COR-L47 (cell line): ENCODE measurements at regions not wholly inside any gene's neighbourhood (a gene's known extent, or its start where the extent isn't known, plus 50 kb on each side); places are given as distances from the start of the nearest gene placed in this dataset.

Experiments used
- DNase-seq: peaks from one replicate; lab custom pipeline; 2025; lab: John Stamatoyannopoulos, UW

- no peak for DNase-seq
Measured at GRCh38 chr5:91712718-91713117, 329.6 kb upstream of the ARRDC3 start.

DNA sequence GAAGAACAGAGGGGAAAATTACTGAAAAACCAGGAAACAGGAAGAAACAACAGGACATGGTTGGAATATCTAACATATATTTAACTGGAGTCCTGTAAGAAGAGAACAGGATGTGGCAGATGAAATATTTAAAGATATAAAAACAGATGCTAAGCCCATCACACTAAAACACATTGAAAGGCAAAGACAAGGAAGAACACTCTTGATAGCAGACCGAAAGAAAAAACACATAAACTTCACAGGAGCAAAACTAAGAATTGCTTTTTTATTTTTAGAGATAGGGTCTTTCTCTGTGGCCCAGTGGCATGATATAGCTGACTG, 324.4 kb upstream of the ARRDC3 start:
- no peak for DNase-seq

- no peak for DNase-seq
Measured at GRCh38 chr5:91706785-91707520, 323.8 kb upstream of the ARRDC3 start.

- no peak for DNase-seq
Measured at GRCh38 chr5:91703128-91703527, 320.0 kb upstream of the ARRDC3 start.

GRCh38 chr5:91699429-91699828, 316.3 kb upstream of the ARRDC3 start:
- DNase-seq, result no peak

- no peak for DNase-seq
Measured at GRCh38 chr5:91691592-91691991, 308.5 kb upstream of the ARRDC3 start.

- DNase-seq, result no peak
Measured at GRCh38 chr5:91690921-91691320, 307.8 kb upstream of the ARRDC3 start.

- DNase-seq, result no peak
Measured at GRCh38 chr5:91687430-91687829, 304.3 kb upstream of the ARRDC3 start.

GRCh38 chr5:91684625-91685024, 301.5 kb upstream of the ARRDC3 start:
- no peak for DNase-seq

DNA sequence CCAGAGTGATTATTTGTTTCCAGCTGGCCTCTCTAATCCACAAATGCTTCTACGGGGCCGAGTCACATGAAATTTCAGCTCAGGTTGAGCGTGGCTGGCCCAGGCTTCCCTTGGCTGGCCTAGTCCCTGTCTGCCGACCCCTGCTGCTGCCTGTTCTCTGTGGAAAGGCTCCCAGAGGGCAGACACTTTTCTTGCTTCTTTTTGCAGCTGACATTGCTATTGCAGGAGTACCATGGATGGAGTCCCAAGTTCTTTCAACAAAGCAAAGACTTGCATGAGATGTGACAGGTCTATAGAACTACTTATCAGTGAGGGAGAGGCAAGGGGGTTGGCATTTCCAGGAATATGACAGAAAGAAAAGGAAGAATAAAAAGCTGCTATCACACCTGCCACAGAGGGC, 287.4 kb upstream of the ARRDC3 start:
- DNase-seq, result no peak

DNA sequence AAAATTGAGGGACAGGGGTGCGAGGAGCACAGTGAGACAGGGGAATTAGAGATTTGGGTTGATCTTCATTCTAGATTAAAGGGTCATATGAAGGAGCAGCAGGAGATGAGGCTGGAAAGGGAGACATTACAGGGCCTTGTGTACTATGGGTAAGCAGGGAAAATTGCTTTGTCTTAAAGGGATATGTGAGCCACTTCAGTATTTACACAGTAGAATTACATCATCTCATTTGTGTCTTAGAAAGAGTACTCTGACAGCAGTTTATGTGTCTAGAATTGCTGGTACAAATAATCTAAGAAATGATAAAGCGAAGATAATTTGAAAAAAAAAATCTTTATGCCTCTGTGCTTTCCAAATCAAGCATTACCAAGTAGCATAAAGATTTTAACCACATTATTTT, 287.0 kb upstream of the ARRDC3 start:
- DNase-seq, result no peak

DNA sequence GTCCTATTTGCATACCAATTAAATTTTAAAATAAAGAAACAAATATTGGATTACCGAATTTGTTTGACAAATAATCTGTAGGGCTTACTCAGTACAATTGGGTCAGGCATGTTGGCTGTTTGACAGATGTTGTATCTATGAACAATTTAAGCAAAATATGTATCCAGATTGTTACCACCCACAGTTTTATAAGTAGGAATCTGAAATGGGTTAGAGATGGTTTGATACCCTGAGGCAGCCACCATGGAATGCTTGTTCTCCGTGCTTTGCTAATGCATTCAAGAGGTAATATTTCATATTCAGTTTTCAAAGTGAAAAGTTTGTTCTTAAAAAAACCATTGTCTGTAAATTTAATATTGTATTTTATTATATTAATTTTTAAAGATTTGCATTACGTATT, 285.1 kb upstream of the ARRDC3 start:
- no peak for DNase-seq

DNA sequence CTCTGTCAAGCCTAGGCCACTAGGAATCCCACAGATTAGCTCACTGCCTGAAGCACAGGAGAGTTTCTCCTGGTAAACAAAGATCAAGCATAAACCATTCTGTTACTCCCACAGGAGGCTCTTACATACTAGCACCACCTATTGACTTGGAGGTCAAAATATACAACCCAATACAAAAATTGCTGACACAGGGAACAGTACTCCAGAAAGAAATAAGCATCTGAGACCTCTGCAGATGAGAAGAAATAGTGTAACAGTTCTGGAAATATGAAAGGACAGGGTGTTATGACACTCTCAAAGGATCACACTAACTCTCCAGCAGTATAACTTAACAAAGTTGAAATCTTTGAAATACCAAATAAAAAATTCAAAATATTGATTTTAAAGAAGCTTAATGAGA, 269.6 kb upstream of the ARRDC3 start:
- DNase-seq, result no peak

GRCh38 chr5:91651704-91652103, 268.6 kb upstream of the ARRDC3 start:
- DNase-seq, result peak; percentile 1

DNA sequence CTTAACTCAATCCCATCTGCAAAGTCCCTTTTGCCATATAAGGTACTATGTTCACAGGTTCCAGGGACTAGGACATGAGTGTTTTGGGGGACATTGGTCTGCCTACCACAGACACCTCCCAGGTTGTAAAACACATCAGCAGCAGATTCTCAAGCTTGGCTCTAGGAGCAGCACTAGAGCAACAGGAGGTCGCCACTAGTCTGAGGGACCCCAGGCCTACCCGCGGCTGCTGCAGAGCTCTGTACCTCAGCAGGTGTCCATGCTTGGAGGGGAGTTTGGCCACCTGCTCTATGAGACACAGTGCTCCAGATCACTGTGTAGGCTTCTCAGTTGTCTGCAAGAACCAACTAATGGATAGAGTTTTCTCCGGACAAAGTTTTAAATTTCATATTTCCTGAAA, 262.2 kb upstream of the ARRDC3 start:
- no peak for DNase-seq

DNA sequence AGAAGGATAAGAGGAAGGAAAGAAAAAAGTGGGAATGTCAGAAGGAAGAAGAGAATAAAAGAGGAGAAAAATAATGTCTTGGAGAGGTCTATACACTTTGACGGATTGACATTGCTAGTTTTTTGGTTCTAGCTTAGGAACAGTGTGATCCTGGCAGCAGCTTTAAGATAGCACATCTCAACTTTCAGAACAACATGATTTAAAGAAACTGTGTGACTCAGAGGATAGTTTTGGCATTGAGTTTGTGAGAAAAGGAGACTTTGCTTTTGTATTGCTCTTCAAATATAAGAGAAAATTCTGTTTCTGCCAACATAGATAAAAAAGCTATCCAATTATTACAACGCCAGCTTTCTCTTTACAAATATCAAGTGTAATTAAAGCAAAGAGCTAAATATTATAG, 260.7 kb upstream of the ARRDC3 start:
- DNase-seq, result no peak

DNA sequence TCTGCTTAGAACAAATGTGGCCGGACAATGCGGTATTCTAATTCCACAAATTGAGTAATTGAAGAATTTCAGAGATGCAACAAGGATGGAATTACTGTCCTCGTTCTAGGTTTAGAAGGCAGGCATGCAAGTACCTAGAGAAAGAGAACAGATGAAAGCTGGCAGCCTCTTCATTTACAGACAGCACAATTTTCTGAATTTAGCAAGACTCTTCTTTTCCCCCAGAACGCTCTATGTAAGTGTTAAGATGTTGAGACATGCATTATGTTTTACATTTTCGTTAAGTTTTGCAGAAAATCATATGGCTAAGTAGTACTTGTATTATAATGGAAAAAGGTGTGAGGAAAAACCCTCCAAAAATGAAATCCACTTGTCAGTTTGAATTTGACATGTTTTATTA, 259.5 kb upstream of the ARRDC3 start:
- no peak for DNase-seq

- DNase-seq, result peak; percentile 25
Measured at GRCh38 chr5:91641730-91642350, 258.7 kb upstream of the ARRDC3 start.

DNA sequence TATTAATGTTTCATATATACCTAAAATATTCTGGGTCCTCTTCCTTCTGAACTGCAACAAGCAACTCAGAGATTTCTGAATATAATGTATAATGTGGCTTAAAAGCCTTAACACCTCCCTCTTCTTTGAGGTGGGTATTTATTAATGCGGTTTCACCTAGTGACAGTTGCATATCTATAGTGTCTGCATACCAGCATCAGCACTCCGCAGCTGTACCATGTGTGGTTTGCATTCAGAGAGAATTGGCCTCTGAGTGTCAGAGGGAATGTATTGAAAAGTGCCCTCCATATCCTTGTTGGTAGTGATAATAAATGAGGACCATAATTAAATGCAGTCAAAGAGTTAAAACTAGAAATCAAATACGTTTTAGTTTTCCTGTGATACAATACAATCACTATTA, 256.6 kb upstream of the ARRDC3 start:
- no peak for DNase-seq

GRCh38 chr5:91638010-91638409, 254.9 kb upstream of the ARRDC3 start:
- no peak for DNase-seq

DNA sequence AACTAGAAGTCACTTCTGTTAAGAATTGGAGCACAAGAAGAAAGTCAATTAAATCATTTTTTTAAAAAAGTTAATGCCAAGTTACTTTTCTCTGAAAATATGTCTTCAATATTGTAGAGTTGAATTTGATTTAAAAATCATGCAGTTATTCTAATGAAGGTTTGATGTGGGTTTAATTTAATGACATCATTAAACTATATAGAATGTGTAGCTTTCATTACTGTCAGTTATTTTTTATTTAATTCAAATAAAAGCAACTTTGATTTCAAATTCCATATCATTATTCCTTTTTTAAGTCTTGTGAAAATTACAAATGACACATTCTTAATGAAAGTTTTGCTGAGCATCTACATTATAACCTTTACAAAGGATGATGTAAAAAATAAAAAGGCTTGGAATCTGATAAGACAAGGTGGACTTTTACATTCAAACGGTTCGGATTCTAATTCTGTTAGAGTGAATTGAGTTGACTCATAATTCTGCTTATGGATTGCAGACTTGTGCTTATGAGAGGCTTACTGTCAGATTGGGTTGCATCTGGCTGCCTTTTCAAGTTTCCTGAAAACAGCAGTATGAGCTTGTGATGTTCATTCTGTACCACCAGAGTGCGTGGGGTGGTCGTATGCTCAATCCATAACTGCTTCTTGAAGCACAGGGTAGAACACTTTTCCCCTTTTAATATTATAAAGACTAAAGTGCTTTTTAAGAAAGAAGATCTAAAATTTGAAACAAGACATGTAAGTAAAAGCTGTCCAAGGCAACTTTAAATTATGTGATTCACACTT, 253.0 kb upstream of the ARRDC3 start:
- no peak for DNase-seq

DNA sequence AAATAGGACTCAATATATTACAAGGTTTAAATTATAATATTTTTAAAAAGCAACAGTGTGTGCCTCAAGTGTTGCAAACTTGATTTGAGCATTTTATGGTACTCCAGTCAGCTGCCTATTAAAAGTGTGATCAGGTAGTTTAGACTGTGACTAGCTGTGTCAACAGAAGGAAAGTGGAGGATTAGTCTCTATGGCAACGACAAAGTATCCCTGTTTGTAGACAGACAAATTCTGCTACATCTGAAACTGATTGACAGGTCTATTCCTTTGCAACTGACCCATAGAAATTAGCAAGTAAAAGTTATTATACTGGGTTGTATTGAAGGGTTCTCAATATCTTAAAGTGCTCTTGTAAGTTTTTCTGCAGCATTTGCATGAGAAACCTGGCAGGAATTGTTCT, 249.8 kb upstream of the ARRDC3 start:
- DNase-seq, result peak; percentile 7

GRCh38 chr5:91611746-91612145, 228.6 kb upstream of the ARRDC3 start:
- no peak for DNase-seq
